Erythroblast (primary cell): ENCODE measurements at regions not wholly inside any gene's neighbourhood (a gene's known extent, or its start where the extent isn't known, plus 50 kb on each side); places are given as distances from the start of the nearest gene placed in this dataset.

Source experiments
- GATA1 ChIP-seq: IDR thresholded peaks from 2 replicates; pipeline ENCODE4 v1.6.1; 2011; ENCODE audit warnings: low read depth, mild to moderate bottlenecking, control low read depth, low read length, moderate library complexity
- POLR2A ChIP-seq: IDR thresholded peaks from 2 replicates; pipeline ENCODE4 v1.6.1; 2011; ENCODE audit warnings: mild to moderate bottlenecking, low read length

DNA sequence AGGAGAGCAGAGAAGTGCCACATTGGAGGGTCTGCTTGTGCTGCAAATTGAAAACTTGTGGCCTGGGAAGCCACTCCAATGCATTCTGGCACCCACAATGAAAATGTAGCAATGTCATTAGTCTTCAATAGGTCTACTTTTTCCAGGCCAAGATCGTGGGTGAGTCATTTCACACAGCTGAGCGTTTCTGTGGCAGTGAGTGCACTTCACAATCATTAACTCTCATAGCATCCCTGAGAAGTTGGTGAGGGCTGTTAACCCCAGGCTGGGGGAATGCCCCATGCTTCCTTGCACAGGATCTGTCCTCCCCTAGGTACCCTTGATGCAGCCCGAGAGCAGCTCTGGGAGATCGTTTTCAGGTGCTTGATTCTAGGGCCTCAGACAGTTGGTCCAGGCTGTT lies 196.8 kb upstream of the ATP6AP2 start:
- no peak for TF ChIP-seq POLR2A
- no peak for TF ChIP-seq GATA1
